ENCODE measurements at regions not wholly inside any gene's neighbourhood (a gene's known extent, or its start where the extent isn't known, plus 50 kb on each side); places are given as distances from the start of the nearest gene placed in this dataset.

- no peak for DNase-seq
These were observed 414.9 kb downstream of the ZSWIM6 start for GRCh38 chr5:61746831-61747575.

DNA sequence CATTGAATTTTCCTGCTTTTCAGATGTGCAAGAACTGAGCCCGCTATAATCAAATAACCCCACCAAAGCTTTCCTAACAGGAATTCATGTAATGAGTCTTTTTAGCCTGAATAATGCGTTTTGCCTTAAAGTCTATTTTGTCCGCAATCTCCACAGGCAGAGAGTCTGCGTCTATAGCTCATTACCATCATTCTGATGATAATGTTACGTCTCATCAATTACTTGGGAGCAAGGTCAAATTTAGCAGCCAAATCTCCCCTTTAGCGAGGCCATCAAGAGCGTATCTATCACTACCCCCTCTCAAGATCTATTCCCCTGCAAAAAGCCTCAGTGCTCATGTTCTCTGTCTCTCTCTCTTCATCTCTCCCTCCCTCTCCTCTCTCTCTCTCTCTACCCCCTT is 416.1 kb downstream of the ZSWIM6 start:
- no peak for DNase-seq

DNA sequence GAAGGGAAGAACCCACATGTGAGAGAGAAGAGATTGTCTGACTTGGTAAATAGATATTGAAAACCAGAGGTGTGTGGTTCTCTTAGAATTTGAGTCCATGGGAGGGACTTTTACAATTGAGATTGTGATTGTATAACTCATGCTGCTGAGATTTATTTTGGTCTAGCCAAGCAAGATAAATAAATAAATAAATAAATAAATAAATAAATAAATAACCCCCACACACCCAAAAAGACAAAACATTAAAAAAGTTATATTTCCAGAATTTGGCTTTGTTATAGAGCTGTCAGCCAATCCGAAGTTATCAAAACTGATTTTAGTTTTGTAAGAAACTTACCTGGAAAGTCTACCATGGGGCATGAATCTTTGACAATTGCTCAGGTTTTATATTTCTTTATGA is 416.6 kb downstream of the ZSWIM6 start:
- DNase-seq: no peak

DNA sequence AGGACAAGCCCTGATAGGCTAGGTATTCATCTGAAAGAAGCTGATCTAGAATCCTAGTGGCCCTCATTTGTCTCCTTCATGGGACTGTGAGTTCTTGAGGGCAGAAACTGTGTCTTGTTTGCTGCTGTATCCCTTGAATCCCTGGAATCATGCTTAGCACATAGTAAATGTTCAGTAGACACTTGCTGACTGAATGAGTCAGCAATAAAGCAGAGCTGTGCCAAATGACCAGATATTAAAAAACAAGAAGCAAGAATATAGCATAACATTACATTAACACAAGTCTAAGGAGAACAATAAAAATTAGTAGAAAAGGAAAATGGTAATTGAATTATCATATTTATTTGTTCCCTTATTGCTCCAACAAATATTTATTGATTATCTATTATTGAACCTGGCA is 420.5 kb downstream of the ZSWIM6 start:
- DNase-seq: no peak

- no peak for DNase-seq
These were observed 422.7 kb downstream of the ZSWIM6 start for GRCh38 chr5:61754792-61755191.

DNA sequence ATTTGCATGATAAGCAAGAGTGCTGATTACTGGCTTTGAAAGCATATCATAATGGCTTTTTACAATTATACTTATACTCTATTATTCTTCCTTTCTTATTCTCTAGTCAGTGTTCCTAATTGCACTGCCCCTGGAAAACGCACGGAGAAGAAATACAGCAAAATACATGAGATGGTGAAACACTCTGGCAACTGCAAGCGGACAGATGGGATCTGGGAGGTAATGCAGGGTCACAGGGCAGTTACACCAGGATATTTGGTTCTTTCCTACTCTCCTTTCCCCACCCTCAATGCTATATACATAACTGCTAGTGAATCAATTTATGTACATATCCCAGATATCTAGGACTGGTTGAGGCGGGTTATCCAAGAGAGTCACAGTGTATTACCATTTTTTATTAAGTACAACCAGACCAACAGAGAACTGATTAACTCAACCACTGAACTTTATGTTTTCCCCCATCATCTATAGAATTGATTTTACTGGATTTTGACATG is 423.7 kb downstream of the ZSWIM6 start:
- DNase-seq: peak; percentile 6

DNA sequence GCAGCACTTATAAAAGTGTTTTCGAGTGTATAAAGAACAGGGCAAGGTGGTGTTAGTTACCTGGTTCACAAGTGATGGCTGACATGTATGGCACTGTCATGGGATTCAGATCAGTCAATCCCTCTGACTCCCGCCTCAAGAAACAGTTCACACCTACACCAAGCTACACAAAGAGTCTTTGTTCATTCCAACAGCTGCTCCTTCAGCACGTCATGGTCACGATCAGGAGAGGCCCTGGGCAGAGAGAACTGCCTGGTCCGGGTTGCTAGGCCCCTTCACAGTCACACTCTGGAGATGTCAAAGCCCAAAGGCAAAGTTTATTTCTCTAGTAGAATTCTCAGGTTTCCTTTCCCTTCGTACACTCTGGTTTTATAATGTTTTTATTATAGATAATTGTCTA is 426.7 kb downstream of the ZSWIM6 start:
- DNase-seq: no peak

GRCh38 chr5:61765471-61765870 is 433.4 kb downstream of the ZSWIM6 start:
- DNase-seq: no peak

DNA sequence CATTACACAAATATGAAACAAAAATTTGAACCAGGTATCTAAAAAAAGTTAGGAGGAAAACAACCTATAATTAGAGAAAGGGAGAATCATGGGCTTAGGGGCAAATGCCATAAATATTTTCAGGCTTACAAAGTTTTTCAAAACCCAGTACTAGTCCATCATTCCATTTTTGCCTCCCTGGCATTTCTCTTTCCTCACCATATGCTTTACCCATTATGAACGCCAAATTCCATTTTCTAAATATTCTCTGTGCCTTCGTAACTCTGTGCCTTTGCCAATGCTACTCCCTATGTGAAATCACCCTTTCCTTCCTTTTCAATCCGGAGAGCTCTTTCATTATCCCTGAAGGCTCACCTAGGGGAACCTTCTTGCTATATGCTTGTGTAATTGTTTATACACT is 434.1 kb downstream of the ZSWIM6 start:
- no peak for DNase-seq

- DNase-seq: no peak
These were observed 435.4 kb downstream of the ZSWIM6 start for GRCh38 chr5:61767231-61768080.

- peak; percentile 78 for DNase-seq
These were observed 436.7 kb downstream of the ZSWIM6 start for GRCh38 chr5:61768692-61769281.

DNA sequence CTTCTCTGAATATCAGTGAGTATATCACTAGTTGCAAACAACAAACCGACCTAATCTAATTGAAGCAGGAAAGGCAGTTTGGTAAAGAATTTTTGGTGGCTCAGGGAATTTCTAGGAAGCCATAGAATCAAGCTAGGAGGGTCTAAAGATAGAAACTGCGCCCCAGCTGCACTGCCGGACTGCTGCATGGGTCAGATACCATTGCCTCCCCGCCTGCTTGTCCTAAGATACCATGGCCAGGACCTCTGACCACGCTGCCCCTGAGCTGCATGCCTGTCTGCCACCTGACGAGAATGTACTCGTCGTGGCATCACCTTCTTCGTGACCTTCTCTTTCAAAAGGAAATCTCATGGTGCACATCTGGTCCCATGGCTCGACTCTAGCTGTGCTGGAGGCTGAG is 439.0 kb downstream of the ZSWIM6 start:
- DNase-seq: no peak

GRCh38 chr5:61771808-61772207 is 439.8 kb downstream of the ZSWIM6 start:
- DNase-seq: no peak

DNA sequence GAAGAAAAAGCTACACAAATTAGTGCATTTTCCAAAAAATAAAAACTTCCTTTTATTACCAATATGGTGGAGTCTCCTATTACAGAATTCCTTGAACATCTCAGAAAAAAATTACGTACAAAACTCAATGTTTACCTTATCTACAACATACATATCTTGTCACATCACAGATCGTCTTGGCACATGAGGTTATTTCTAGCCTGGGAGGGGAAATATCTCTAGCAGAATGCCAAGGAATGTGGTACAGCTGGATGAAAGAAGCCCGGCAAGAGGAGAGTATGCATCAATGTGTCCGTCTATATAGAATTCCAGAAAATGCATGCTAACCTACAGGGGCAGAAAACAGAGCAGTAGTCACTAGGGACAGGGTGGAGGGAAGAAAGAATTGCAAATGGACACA is 443.8 kb downstream of the ZSWIM6 start:
- no peak for DNase-seq

DNA sequence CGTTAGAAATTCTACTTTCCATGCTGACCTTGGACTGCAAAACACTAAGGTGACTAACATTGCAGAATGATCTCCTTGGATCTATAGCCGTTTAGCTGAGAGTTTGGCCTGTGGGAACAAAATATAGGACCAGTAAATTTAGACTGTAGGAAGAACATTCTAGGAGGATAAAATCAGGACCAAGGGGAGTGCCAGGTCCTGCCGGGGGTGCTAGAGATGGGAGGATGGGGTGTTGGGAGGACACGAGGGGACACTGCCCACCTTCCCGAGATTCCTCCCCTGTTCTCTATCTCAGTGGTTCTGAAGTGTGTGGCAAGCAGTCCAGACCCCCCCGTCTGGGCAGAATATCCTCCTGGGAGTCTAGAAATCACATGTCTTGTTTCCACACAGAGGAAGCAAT is 445.2 kb downstream of the ZSWIM6 start:
- DNase-seq: peak; percentile 25

- no peak for DNase-seq
These were observed 447.7 kb downstream of the ZSWIM6 start for GRCh38 chr5:61779743-61780142.

GRCh38 chr5:61783481-61783880 is 451.4 kb downstream of the ZSWIM6 start:
- no peak for DNase-seq

- no peak for DNase-seq
These were observed 452.3 kb downstream of the ZSWIM6 start for GRCh38 chr5:61784341-61784740.

DNA sequence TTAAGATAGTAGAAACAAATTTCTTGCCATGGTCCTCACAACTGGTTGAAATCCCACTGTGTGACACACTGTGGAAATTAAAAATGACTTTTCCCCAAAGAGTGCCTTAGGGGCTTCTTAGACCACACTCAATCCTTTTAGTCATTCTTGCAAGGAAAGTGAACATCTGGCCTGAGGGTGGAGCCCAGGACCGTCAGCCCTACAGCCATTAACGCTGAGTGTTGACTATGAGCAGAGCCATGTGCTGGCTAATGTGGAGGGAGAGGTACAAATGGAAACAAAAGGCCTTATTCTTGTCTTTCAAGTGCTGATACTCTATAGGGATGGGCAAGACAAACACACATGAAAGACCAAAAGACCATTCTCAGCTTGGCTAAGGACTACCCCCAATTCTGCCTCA is 456.5 kb downstream of the ZSWIM6 start:
- peak; percentile 79 for DNase-seq

GRCh38 chr5:61790007-61790406 is 457.9 kb downstream of the ZSWIM6 start:
- DNase-seq: peak; percentile 89

DNA sequence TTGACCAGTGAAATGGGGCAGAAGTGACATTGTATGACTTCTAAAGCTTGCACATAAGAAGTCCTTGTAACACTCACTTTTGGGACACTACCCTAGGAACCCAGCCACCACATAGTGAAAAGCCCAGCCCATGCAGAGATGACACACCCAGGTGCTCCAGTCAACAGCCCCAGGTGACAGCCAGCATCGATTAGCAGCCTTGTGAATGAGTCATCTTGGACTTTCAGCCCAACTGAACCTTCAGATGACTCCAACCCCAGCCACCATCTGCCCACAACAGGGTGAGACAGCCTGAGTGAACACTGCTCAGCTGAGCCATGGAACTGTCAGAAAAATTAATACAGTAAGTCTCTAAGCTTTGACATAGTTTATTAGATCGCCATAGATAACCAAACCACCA is 458.6 kb downstream of the ZSWIM6 start:
- peak; percentile 44 for DNase-seq

- DNase-seq: no peak
These were observed 464.7 kb downstream of the ZSWIM6 start for GRCh38 chr5:61796773-61797172.

GRCh38 chr5:61800450-61800849 is 468.4 kb downstream of the ZSWIM6 start:
- no peak for DNase-seq

DNA sequence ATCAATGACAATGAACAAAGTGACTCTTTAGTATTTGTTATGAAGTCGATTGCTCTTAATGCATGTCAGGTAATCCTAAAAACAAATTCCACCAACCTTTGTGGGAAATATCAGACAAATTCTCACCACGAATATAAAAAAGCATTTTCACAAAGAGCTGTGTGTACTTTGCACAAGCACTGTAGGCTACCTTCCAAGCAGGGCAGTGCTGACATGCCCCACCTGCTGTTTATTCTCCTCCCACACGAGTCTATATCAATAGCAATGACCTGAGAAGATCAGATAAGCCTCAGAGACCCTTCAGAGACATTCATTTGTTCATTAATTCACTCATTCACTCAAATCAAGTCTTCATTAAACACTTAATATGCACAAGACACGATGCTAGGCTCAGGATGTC is 469.1 kb downstream of the ZSWIM6 start:
- no peak for DNase-seq

Measured in NCI-H82 (cell line).